ENCODE measurements at regions not wholly inside any gene's neighbourhood (a gene's known extent, or its start where the extent isn't known, plus 50 kb on each side); places are given as distances from the start of the nearest gene placed in this dataset.

DNA sequence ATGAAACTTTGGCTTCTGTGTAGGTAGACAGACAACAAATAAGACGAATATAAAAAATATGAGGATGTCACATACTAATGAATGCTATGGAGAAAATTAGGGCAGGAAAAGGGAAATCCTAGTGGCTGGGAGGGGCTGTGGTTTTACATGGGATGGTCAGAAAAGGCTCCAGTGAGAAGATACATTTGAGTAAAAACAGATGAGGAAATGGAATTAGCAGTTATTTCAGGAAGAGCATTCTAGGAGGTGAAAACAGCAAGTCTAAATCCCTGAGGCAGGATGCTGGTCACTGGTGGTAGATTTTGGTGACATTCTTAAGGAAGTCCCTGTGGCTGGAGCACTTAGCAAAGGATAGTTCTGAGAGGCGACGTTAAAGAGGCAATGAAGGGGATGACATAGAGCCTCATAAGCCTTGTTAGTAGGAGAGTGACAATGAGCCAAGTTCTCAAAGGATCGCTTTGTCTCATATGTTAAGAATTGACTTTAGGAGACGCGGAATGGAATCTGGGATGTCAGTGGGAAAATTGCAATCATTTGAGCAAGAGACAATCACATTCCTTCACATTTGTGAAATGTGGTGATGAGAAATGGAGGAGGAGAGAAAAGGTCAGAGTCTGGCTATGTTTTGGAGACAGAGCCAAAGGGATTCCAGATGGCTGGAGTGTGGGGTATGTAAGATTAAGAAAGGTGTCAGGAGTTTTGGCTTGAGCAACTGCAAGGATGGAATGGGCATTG, 384.7 kb upstream of the FZD8 start:
- Histone ChIP-seq H3K27ac (ENCODE audit: low read length) (no peak overlapping the region), H3K9ac (ENCODE audit: low read length) (no peak overlapping the region), H3F3A (ENCODE audit: insufficient read depth, low read length) (no peaks in the 10 kb centered on the region), H3K4me2 (ENCODE audit: low read depth, low read length) (no peak overlapping the region), H3K36me3 (replicated peaks; ENCODE audit: insufficient read depth, low read length) (no peaks in the 10 kb centered on the region), H3K9me3 (replicated peaks; ENCODE audit: insufficient read depth, low read length) (no peaks in the 10 kb centered on the region), H3K4me1 (ENCODE audit: low read length) (no peaks in the 10 kb centered on the region), H2AFZ (ENCODE audit: low read length) (no peak overlapping the region), H3K79me2 (ENCODE audit: low read length) (no peaks in the 10 kb centered on the region), H3K4me3 (ENCODE audit: low read length) (no peak overlapping the region), H3K27me3 (replicated peaks; ENCODE audit: insufficient read depth, low read length) (no peaks in the 10 kb centered on the region), H4K20me1 (ENCODE audit: insufficient read depth, low read length) (no peaks in the 10 kb centered on the region), H3K9me2 (replicated peaks; ENCODE audit: insufficient read depth, low read length) (no peaks in the 10 kb centered on the region)
- DNase-seq, result no peak
- TF ChIP-seq EZH2 (optimal IDR thresholded peaks at IDR 0.05; ENCODE audit: low read depth, low read length), result no peak

DNA sequence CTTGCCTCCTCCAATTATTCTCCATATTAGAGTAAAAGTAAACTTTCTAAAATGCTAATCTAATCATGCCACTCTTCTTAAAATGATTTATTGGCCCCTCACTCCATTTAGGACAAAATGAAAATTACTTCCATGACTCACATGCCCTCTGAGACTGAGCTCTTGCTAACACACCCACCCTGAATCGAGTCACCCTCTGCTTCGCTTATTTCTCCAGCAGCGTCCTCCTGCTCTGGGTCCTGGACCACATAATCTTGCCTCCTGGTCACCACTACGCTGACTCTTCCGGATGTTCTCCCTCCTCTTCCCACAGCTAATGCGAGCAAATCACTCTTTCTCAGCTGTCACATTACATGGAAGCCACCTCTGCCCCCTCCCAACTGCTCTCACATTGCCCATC, 384.0 kb upstream of the FZD8 start:
- H3K4me3 ChIP-seq (ENCODE audit: low read length), result no peak overlapping the region
- H3K27me3 ChIP-seq (replicated peaks; ENCODE audit: insufficient read depth, low read length), result no peaks in the 10 kb centered on the region
- H3F3A ChIP-seq (ENCODE audit: insufficient read depth, low read length), result no peaks in the 10 kb centered on the region
- H3K4me2 ChIP-seq (ENCODE audit: low read depth, low read length), result no peak overlapping the region
- no peaks in the 10 kb centered on the region for H3K4me1 ChIP-seq (ENCODE audit: low read length)
- no peak overlapping the region for H3K27ac ChIP-seq (ENCODE audit: low read length)
- H3K79me2 ChIP-seq (ENCODE audit: low read length), result no peaks in the 10 kb centered on the region
- DNase-seq, result no peak
- no peak overlapping the region for H3K9ac ChIP-seq (ENCODE audit: low read length)
- no peak overlapping the region for H2AFZ ChIP-seq (ENCODE audit: low read length)
- H3K9me3 ChIP-seq (replicated peaks; ENCODE audit: insufficient read depth, low read length), result no peaks in the 10 kb centered on the region
- H3K36me3 ChIP-seq (replicated peaks; ENCODE audit: insufficient read depth, low read length), result no peaks in the 10 kb centered on the region
- no peaks in the 10 kb centered on the region for H4K20me1 ChIP-seq (ENCODE audit: insufficient read depth, low read length)
- no peaks in the 10 kb centered on the region for H3K9me2 ChIP-seq (replicated peaks; ENCODE audit: insufficient read depth, low read length)
- TF ChIP-seq EZH2 (optimal IDR thresholded peaks at IDR 0.05; ENCODE audit: low read depth, low read length), result no peak
- TF ChIP-seq, protein P1, sequence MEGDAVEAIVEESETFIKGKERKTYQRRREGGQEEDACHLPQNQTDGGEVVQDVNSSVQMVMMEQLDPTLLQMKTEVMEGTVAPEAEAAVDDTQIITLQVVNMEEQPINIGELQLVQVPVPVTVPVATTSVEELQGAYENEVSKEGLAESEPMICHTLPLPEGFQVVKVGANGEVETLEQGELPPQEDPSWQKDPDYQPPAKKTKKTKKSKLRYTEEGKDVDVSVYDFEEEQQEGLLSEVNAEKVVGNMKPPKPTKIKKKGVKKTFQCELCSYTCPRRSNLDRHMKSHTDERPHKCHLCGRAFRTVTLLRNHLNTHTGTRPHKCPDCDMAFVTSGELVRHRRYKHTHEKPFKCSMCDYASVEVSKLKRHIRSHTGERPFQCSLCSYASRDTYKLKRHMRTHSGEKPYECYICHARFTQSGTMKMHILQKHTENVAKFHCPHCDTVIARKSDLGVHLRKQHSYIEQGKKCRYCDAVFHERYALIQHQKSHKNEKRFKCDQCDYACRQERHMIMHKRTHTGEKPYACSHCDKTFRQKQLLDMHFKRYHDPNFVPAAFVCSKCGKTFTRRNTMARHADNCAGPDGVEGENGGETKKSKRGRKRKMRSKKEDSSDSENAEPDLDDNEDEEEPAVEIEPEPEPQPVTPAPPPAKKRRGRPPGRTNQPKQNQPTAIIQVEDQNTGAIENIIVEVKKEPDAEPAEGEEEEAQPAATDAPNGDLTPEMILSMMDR (IDR thresholded peaks at IDR 0.05; ENCODE audit: low read length), result no peak
- no peak for TF ChIP-seq EZH2phosphoT487 (IDR thresholded peaks at IDR 0.05; ENCODE audit: low read length)

DNA sequence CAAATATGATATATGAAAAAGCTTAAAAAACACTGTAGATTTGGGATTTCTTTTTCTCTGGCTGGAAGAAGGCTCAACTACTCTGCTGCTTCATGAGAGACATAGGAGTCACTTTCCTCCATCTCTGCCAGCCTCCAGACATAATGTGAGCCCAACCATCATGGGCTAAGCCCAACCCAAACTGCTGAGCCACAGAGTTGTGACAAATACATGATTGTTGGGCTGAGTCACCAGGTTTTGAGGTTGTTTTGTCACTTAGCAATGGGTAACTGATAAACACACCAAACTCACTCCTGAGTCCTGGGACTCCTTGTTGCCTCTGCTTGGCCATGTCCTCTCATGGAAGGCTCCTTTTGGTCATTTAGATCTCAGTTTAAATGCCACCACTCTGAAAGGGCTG, 381.8 kb upstream of the FZD8 start:
- no peak for TF ChIP-seq EZH2 (optimal IDR thresholded peaks at IDR 0.05; ENCODE audit: low read depth, low read length)
- TF ChIP-seq, protein P1 (IDR thresholded peaks at IDR 0.05; ENCODE audit: low read length), result no peak
- DNase-seq, result no peak

DNA sequence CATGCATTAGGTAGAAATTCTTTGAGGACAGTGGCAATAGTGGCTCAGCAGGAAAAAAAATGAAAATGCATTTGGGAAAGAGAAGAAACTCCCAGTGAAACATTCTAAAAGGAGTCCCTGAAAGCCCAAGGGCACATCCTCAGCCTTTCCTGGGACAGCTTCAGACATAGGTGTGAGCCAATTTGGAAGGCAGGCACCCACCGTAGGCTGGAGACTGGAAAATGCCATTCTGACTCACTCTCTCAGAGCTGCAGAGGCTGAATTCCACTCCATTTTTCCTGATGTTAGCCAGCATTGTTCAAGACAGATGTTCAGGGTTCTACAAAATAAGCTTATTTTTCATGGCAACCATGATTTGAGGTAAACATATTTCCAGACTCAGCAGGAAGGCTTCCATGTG, 379.0 kb upstream of the FZD8 start:
- Histone ChIP-seq H3K36me3 (replicated peaks; ENCODE audit: insufficient read depth, low read length) (no peaks in the 10 kb centered on the region), H4K20me1 (ENCODE audit: insufficient read depth, low read length) (no peaks in the 10 kb centered on the region), H3K79me2 (ENCODE audit: low read length) (no peaks in the 10 kb centered on the region), H3F3A (ENCODE audit: insufficient read depth, low read length) (no peaks in the 10 kb centered on the region), H3K27ac (ENCODE audit: low read length) (no peak overlapping the region), H3K9me2 (replicated peaks; ENCODE audit: insufficient read depth, low read length) (no peaks in the 10 kb centered on the region), H3K9ac (ENCODE audit: low read length) (no peak overlapping the region), H3K4me2 (ENCODE audit: low read depth, low read length) (no peak overlapping the region), H2AFZ (ENCODE audit: low read length) (no peak overlapping the region), H3K4me3 (ENCODE audit: low read length) (no peak overlapping the region), H3K4me1 (ENCODE audit: low read length) (no peaks in the 10 kb centered on the region), H3K27me3 (replicated peaks; ENCODE audit: insufficient read depth, low read length) (no peaks in the 10 kb centered on the region), H3K9me3 (replicated peaks; ENCODE audit: insufficient read depth, low read length) (no peaks in the 10 kb centered on the region)
- DNase-seq, result no peak
- TF ChIP-seq EZH2 (optimal IDR thresholded peaks at IDR 0.05; ENCODE audit: low read depth, low read length), result no peak
- TF ChIP-seq, protein P1 (IDR thresholded peaks at IDR 0.05; ENCODE audit: low read length), result no peak
- TF ChIP-seq EZH2phosphoT487 (IDR thresholded peaks at IDR 0.05; ENCODE audit: low read length), result no peak

More for the DNA sequence above, 381.8 kb upstream of the FZD8 start:
- Histone ChIP-seq H3K27ac (ENCODE audit: low read length) (no peak overlapping the region), H3K4me2 (ENCODE audit: low read depth, low read length) (no peak overlapping the region), H3F3A (ENCODE audit: insufficient read depth, low read length) (no peaks in the 10 kb centered on the region), H3K4me3 (ENCODE audit: low read length) (no peak overlapping the region), H3K36me3 (replicated peaks; ENCODE audit: insufficient read depth, low read length) (no peaks in the 10 kb centered on the region), H3K9me2 (replicated peaks; ENCODE audit: insufficient read depth, low read length) (no peaks in the 10 kb centered on the region), H3K4me1 (ENCODE audit: low read length) (no peaks in the 10 kb centered on the region), H4K20me1 (ENCODE audit: insufficient read depth, low read length) (no peaks in the 10 kb centered on the region), H3K9me3 (replicated peaks; ENCODE audit: insufficient read depth, low read length) (no peaks in the 10 kb centered on the region), H3K79me2 (ENCODE audit: low read length) (no peaks in the 10 kb centered on the region), H2AFZ (ENCODE audit: low read length) (no peak overlapping the region), H3K27me3 (replicated peaks; ENCODE audit: insufficient read depth, low read length) (no peaks in the 10 kb centered on the region), H3K9ac (ENCODE audit: low read length) (no peak overlapping the region)

All from MM.1S (cell line).